HG02970 (cell line): ENCODE measurements at regions not wholly inside any gene's neighbourhood (a gene's known extent, or its start where the extent isn't known, plus 50 kb on each side); places are given as distances from the start of the nearest gene placed in this dataset.
"Not testable (repeated sequence)": the region's sequence is repeated elsewhere in the genome, so short reads cannot be mapped to it uniquely, and the experiment has no call there.

ENCODE experiments used
- ATAC-seq: cut with Tn5 transposase; IDR thresholded peaks from one replicate; pipeline ENCODE4 v1.9.1; 2021; ENCODE audit warnings: mild to moderate bottlenecking, moderate library complexity, moderate number of reproducible peaks; ENCODE audit not compliant: unreplicated experiment, low FRiP score

GRCh38 chr6:167706313-167707109 lies 120.2 kb upstream of the AFDN start:
- peak; percentile 81 for ATAC-seq

DNA sequence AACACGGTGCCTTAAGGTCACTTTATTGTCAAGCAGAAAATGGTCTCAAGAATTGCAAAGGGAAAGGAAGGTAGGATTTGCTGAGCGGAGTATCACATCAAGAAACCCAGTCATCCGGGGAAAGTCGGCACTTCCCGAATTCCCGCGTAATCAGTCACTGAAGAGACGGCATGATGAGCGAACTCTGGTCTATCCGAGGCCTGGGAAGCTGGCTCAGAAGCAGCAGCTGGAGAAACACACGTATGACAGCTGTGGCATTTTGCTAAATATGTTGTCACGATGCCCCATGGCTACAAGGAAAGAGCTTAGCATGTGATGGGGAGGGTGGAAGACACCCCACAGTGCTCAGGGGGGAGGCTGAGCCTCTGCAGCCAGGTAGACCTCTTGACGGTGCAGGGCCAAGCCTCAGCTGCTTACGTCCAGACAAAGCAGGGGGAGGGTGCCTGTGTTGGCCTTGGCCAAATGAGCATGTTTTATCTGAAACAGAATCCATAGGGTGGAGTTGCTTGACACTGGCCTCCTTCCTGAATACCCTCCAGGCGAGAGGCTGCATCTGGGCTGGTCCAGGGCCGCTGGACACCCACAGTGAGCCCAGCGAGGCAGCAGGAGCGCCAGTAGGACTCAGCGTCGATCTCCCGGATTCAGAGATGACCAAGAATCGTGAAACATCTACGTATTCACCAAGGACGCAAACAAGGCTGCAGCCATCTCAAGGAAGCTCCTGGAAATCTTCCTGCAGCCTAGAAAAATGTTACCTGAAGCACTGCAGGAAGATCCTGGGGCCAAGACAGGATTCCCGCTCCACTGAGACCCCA lies 118.8 kb upstream of the AFDN start:
- ATAC-seq: no peak

DNA sequence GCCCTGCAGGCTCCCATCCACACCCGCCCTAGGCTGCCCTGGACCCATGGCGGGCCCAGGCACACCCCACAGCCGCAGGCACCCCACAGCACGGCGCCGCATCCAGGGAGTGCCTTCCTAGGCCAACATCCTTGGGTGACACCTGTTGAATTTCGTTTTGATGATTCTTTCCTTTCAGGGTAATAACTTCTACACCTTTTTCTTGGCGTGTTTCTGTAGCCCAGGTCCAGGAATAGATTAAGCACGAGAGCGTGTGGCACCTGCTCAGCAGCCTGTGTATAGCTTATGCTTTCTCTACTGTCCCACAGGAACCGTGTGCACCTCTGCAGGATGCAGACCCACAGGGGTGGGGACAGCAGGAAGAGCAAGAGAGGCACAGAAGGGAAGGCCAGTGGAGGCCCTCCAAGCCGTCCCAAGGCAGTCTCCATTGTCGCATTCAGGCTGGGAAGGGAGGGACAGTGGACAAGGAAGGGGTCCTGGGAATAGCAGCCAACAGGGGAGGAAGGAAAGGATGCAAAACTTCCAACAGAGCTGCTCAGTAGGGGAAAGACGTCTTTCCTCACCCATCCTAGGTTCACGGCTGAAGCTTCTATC lies 118.1 kb upstream of the AFDN start:
- no peak for ATAC-seq

- no peak for ATAC-seq
Observed at GRCh38 chr6:167709196-167709595, 117.5 kb upstream of the AFDN start.

- not testable (repeated sequence) for ATAC-seq
Observed at GRCh38 chr6:167709776-167710336, 116.9 kb upstream of the AFDN start.

- ATAC-seq: no peak
Observed at GRCh38 chr6:167710363-167710920, 116.3 kb upstream of the AFDN start.

- no peak for ATAC-seq
Observed at GRCh38 chr6:167711211-167711610, 115.5 kb upstream of the AFDN start.

- no peak for ATAC-seq
Observed at GRCh38 chr6:167711768-167712730, 114.7 kb upstream of the AFDN start.

- no peak for ATAC-seq
Observed at GRCh38 chr6:167712731-167713475, 113.8 kb upstream of the AFDN start.

DNA sequence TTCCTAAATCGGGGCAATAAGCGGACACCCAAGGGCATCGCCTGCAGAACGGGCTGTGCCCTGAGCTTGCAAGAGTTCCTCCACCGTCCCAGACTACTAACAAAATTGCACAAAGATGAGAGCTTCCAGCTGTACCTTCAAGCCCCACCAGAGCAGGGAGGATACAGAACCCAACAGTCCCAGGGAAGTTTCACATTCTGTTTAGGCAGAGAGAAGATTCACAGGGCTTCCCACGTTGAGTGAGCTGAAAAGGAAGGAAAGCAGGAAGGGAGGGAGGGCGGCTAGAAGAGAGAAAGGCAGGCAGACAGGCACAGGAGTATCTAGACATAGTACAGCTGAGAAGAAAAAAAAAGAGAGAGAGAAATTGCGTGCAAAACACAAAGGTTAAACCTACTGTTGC lies 112.6 kb upstream of the AFDN start:
- ATAC-seq: no peak

DNA sequence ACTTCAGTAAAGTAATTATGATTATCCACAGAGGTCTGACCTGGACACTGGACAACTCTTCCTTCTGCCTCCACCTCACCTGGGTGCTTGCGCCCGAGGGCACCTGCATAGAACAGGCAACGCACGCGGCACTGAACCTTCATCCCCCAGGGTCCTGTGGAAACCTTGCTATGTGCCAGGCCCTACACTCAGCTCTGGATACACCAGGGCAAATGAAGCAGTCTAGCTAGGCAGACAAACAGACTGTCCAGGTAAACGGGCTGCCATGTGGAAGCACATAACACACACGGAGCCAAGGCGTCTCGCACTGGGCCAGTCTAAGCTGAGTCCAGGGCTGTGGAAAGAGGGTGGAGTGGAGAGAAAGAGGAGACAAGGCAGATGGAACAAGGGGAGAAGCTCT lies 109.3 kb upstream of the AFDN start:
- ATAC-seq: no peak

- no peak for ATAC-seq
Observed at GRCh38 chr6:167717867-167718266, 108.8 kb upstream of the AFDN start.

GRCh38 chr6:167719920-167720319 lies 106.8 kb upstream of the AFDN start:
- ATAC-seq: no peak

- ATAC-seq: no peak
Observed at GRCh38 chr6:167720456-167721285, 106.0 kb upstream of the AFDN start.

- ATAC-seq: no peak
Observed at GRCh38 chr6:167721291-167721690, 105.4 kb upstream of the AFDN start.

GRCh38 chr6:167722634-167723309 lies 103.9 kb upstream of the AFDN start:
- no peak for ATAC-seq

DNA sequence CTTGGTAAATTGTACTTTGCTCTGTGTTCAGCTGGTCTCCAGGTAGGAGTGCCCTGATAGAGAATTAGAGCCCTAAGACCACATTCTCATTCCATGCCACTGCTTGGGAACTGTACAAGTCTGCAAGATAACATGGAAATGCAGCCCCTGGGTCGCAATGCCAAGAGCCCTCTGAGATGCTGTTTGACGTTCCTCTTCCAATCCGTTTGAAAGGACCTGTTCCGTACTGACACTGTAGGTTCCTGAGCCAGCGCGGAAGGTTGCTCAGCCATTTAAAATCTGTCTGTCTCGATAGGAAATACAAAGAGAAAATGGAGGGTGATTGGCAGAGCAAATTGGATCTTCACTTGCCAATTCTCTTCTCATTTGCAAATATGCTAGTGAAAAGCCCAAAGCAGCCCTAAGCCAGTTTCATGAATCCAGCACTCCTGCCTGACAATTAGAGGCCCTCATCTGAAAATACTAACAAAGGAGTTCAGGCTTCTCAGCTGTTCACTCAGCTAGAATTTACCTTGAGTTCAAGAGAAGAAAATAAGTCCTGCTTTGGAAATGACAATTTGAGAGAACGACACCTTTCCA lies 100.6 kb upstream of the AFDN start:
- ATAC-seq: no peak
